ENCODE measurements at regions not wholly inside any gene's neighbourhood (a gene's known extent, or its start where the extent isn't known, plus 50 kb on each side); places are given as distances from the start of the nearest gene placed in this dataset.

DNA sequence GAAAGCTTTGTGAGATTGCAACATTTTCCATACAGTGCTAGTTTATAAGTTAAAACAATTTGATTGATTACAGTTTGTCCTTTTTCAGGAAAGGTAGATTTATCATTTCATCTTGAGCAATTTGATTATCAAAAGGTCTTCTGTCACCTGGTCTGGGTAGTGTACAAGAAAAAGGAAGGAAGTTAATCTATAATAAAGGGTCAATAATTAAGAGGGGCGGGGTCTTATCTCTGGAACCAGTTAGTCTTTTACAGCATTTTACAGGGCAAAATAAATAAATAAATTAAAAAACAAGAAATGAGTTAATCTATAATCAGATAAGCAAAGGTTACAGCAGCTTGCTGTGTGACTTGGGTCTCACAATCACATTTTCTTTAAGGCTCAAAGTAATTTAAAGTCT lies 277.8 kb upstream of the GYPC start:
- DNase-seq (ENCODE audit: low read depth in 1 of 2, low spot score in 1 of 2) = no peak

DNA sequence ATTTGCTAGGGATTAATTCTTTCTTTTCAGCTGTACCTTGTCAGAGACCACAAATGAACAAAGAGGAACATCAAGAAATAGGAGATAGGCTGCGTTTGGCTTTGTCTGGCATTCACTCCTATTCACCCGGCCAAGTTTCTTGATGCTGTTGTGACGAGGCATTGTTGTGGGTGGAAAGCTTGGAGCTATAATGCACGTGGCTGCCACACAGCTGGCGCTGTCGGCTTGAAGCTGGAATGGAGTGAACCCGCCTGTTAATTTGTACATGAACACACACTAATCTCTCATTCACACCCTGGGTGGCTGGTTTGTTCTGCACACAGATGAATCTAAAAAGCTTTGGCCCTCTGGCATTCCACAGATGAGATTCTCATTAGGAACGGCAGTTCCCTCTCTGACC lies 274.9 kb upstream of the GYPC start:
- DNase-seq (ENCODE audit: low read depth in 1 of 2, low spot score in 1 of 2) = no peak
- H3K27me3 ChIP-seq = no peaks in the 10 kb centered on the region

More for the DNA sequence above, 277.8 kb upstream of the GYPC start:
- Histone ChIP-seq H3K27ac (no peak overlapping the region), H3K9me3 (ENCODE audit: low read depth) (no peaks in the 10 kb centered on the region), H3K36me3 (no peaks in the 10 kb centered on the region), H3K4me3 (no peak overlapping the region), H3K27me3 (no peaks in the 10 kb centered on the region), H3K4me1 (ENCODE audit: low read depth) (no peaks in the 10 kb centered on the region)
- TF ChIP-seq, protein P1, sequence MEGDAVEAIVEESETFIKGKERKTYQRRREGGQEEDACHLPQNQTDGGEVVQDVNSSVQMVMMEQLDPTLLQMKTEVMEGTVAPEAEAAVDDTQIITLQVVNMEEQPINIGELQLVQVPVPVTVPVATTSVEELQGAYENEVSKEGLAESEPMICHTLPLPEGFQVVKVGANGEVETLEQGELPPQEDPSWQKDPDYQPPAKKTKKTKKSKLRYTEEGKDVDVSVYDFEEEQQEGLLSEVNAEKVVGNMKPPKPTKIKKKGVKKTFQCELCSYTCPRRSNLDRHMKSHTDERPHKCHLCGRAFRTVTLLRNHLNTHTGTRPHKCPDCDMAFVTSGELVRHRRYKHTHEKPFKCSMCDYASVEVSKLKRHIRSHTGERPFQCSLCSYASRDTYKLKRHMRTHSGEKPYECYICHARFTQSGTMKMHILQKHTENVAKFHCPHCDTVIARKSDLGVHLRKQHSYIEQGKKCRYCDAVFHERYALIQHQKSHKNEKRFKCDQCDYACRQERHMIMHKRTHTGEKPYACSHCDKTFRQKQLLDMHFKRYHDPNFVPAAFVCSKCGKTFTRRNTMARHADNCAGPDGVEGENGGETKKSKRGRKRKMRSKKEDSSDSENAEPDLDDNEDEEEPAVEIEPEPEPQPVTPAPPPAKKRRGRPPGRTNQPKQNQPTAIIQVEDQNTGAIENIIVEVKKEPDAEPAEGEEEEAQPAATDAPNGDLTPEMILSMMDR (IDR thresholded peaks at IDR 0.05; ENCODE audit: low read depth, low read length) = no peak

DNA sequence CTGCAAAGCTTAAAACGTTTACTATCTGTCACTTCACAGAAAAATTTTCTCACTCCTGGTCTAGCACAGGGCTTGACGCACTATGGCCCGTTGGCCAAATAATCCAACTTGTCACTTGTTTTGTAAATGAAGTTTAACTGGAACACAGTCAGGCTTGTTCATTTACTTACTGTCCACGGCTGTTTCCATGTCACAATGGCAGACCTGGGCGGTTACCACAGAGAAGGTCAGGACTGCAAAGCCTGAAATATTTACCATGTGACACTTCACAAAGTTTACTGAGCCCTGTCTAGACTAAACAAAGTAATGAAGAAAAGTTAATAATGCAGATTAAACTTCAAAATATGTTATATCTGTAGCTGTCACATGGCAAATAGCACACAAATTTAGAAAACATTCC lies 273.0 kb upstream of the GYPC start:
- no peaks in the 10 kb centered on the region for H3K36me3 ChIP-seq
- no peak overlapping the region for H3K27ac ChIP-seq
- H3K9me3 ChIP-seq (ENCODE audit: low read depth) = no peaks in the 10 kb centered on the region
- H3K4me1 ChIP-seq (ENCODE audit: low read depth) = no peaks in the 10 kb centered on the region
- H3K27me3 ChIP-seq = no peaks in the 10 kb centered on the region
- DNase-seq (ENCODE audit: low read depth in 1 of 2, low spot score in 1 of 2) = no peak
- no peak overlapping the region for H3K4me3 ChIP-seq
- TF ChIP-seq, protein P1 (IDR thresholded peaks at IDR 0.05; ENCODE audit: low read depth, low read length) = no peak

More for the DNA sequence above, 274.9 kb upstream of the GYPC start:
- TF ChIP-seq, protein P1 (IDR thresholded peaks at IDR 0.05; ENCODE audit: low read depth, low read length) = no peak
- Histone ChIP-seq H3K27ac (no peak overlapping the region), H3K9me3 (ENCODE audit: low read depth) (no peaks in the 10 kb centered on the region), H3K36me3 (no peaks in the 10 kb centered on the region), H3K4me3 (no peak overlapping the region), H3K4me1 (ENCODE audit: low read depth) (no peaks in the 10 kb centered on the region)

DNA sequence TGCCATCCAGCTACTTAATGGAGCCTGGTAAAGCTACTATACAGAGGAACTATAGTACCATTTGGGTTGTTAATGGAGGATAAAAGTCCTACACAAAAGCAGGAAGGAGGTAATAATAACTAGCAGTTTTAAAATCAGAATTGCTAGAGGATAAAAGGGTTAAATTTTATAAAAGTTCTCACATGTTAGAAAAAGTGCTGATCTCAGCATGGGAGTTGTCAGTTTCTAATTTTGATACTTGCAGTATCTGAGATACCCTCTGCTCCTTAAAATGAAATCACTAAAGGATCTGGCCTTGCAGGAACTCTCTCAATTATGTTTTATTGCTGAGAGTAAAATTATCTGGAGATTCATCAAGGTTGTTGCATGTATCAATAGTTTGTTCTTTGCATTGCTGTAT lies 272.2 kb upstream of the GYPC start:
- TF ChIP-seq, protein P1 (IDR thresholded peaks at IDR 0.05; ENCODE audit: low read depth, low read length) = no peak
- Histone ChIP-seq H3K4me3 (no peak overlapping the region), H3K9me3 (ENCODE audit: low read depth) (no peaks in the 10 kb centered on the region), H3K27ac (no peak overlapping the region), H3K36me3 (no peaks in the 10 kb centered on the region), H3K27me3 (no peaks in the 10 kb centered on the region), H3K4me1 (ENCODE audit: low read depth) (no peaks in the 10 kb centered on the region)
- DNase-seq (ENCODE audit: low read depth in 1 of 2, low spot score in 1 of 2) = no peak

DNA sequence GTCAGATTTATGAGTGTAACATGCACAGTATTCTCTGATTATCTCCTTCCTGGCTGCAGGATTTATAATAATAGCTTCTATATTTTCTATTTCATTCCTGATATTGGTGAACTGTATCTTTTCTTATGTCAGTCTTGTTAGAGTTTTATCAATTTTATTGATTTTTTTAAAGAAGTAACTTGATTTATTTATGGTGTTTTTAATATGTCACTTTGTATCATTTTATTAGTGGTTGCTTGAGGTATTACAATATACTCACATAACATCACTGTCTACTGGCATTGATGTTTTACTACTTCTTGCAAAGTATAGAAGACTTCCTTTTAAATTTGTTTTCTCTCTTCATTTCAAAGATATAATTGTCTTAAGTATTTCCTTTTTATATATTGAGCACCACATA lies 270.5 kb upstream of the GYPC start:
- H3K27me3 ChIP-seq = no peaks in the 10 kb centered on the region
- TF ChIP-seq, protein P1 (IDR thresholded peaks at IDR 0.05; ENCODE audit: low read depth, low read length) = no peak
- no peaks in the 10 kb centered on the region for H3K4me1 ChIP-seq (ENCODE audit: low read depth)
- no peaks in the 10 kb centered on the region for H3K36me3 ChIP-seq
- H3K9me3 ChIP-seq (ENCODE audit: low read depth) = no peaks in the 10 kb centered on the region
- no peak overlapping the region for H3K27ac ChIP-seq
- no peak for DNase-seq (ENCODE audit: low read depth in 1 of 2, low spot score in 1 of 2)
- no peak overlapping the region for H3K4me3 ChIP-seq

DNA sequence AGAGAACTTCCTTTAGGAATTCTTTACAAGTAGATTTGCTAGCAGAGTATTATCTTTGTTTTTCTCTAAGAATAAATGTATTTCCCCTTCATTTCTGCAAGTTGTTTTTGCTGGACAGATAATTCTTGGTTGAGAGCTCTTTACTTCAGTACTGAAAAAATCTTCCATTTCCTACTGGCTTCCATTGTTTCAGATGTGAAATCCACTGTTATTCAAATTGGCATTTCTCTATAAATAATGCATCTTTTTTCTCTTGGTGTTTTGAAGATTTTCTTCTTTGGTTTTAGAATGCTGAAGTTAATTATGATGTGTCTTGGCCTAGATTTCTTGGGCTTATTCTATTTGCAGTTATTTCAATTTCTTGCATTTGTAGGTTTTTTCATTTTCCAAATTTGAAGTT lies 270.0 kb upstream of the GYPC start:
- H3K4me1 ChIP-seq (ENCODE audit: low read depth) = no peaks in the 10 kb centered on the region
- TF ChIP-seq, protein P1 (IDR thresholded peaks at IDR 0.05; ENCODE audit: low read depth, low read length) = no peak
- no peaks in the 10 kb centered on the region for H3K36me3 ChIP-seq
- no peaks in the 10 kb centered on the region for H3K9me3 ChIP-seq (ENCODE audit: low read depth)
- no peak overlapping the region for H3K4me3 ChIP-seq
- no peak overlapping the region for H3K27ac ChIP-seq
- no peaks in the 10 kb centered on the region for H3K27me3 ChIP-seq
- no peak for DNase-seq (ENCODE audit: low read depth in 1 of 2, low spot score in 1 of 2)

All from cardiac muscle cell (in vitro differentiated cells and primary cell).